Body of pancreas (tissue), 4 donors: ENCODE measurements at regions not wholly inside any gene's neighbourhood (a gene's known extent, or its start where the extent isn't known, plus 50 kb on each side); places are given as distances from the start of the nearest gene placed in this dataset.
"Not testable (repeated sequence)": the region's sequence is repeated elsewhere in the genome, so short reads cannot be mapped to it uniquely, and the experiment has no call there.

Experiments
- ATAC-seq: fragments of 150-250 bp; one replicate; pipeline ENCODE4 v1.9.1; 2016
- DNase-seq, 4 donors: peaks; one replicate each; pipeline ENCODE4 v3.0.0-alpha.2; 2019
- H3K27ac ChIP-seq, 4 donors: fragments of 200-600 bp; sonication (generic); 1 replicate in 3 of 4; 2 replicates in 1 of 4; pipeline versions ENCODE4 v1.5.1 to v1.6.1; 2016 to 2019; ENCODE audit warnings: mild to moderate bottlenecking in 1 of 4, mixed read lengths in 1 of 4, moderate library complexity in 1 of 4
- H3K27me3 ChIP-seq, 2 donors: fragments of 200-600 bp; sonication (generic); one replicate each; pipeline ENCODE4 v1.6.0; 2016; ENCODE audit warnings: mild to moderate bottlenecking in 1 of 2
- H3K36me3 ChIP-seq, 2 donors: fragments of 200-600 bp; sonication (generic); replicated peaks in 1 of 2; 2 replicates each; pipeline ENCODE4 v1.5.1; 2016; ENCODE audit warnings: low read depth in 2 of 2; ENCODE audit not compliant: insufficient read depth in 1 of 2
- H3K4me1 ChIP-seq: fragments of 200-600 bp; sonication (generic); one replicate; pipeline ENCODE4 v1.6.0; 2016
- H3K4me3 ChIP-seq, 2 donors: fragments of 200-600 bp; sonication (generic); 1 replicate in 1 of 2; 2 replicates in 1 of 2; pipeline ENCODE4 v1.5.1; 2016 to 2019
- H3K9me3 ChIP-seq, 3 donors: fragments of 200-600 bp; sonication (generic); 1 replicate in 2 of 3; 2 replicates in 1 of 3; pipeline ENCODE4 v1.5.1; 2016
- POLR2A ChIP-seq, 3 donors: fragments of 450-650 bp; IDR thresholded peaks; one replicate each; pipeline ENCODE4 v1.6.1; 2016; ENCODE audit warnings: antibody characterized with exemption in 3 of 3, mild to moderate bottlenecking in 2 of 3
- WGBS, 2 donors: methylation state at CpG; one replicate each; pipeline ENCODE4 v1.1.5; 2017; 5-methylcytosine and 5-hydroxymethylcytosine counted together
- intact Hi-C: fragments of 100-400 bp; cut with DNase I; formaldehyde crosslinking; loops from one replicate; pipeline ENCODE4 v1.15.1; 2023
- TF ChIP-seq, protein P1 (sequence below), 7 experiments: fragments of 450-650 bp in 4 of 7; fragments of 200-600 bp in 3 of 7; sonication (generic) in 3 of 7; IDR thresholded peaks; one replicate each; pipeline ENCODE4 v1.5.1; 2016 to 2019; ENCODE audit warnings: antibody characterized with exemption in 7 of 7

DNA sequence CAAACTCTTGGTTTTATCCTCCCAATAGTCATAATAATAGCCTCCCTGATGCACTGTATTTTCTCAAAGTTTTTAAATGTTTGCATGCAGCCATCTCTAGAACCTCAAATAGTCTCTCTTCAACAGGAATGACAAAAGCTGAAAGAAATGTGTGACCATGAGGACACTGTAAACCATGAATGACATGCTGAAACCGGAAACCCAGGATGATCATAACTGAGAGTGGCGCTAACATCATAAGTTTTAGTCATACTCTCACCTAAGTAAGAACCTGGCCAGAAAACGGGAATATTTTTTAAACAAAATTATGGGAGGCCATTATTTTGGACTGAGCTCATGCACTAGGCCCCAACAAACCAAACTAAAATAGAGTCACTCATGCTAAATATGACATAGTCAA is 278.4 kb upstream of the STXBP5 start:
- no peak for TF ChIP-seq POLR2A (IDR thresholded peaks at IDR 0.05)
- TF ChIP-seq, protein P1, sequence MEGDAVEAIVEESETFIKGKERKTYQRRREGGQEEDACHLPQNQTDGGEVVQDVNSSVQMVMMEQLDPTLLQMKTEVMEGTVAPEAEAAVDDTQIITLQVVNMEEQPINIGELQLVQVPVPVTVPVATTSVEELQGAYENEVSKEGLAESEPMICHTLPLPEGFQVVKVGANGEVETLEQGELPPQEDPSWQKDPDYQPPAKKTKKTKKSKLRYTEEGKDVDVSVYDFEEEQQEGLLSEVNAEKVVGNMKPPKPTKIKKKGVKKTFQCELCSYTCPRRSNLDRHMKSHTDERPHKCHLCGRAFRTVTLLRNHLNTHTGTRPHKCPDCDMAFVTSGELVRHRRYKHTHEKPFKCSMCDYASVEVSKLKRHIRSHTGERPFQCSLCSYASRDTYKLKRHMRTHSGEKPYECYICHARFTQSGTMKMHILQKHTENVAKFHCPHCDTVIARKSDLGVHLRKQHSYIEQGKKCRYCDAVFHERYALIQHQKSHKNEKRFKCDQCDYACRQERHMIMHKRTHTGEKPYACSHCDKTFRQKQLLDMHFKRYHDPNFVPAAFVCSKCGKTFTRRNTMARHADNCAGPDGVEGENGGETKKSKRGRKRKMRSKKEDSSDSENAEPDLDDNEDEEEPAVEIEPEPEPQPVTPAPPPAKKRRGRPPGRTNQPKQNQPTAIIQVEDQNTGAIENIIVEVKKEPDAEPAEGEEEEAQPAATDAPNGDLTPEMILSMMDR (IDR thresholded peaks at IDR 0.05), result no peak
- ATAC-seq, result no peak
- intact Hi-C loops, result no loop called here
- Histone ChIP-seq H3K27ac (no peak overlapping the region), H3K27me3 (no peaks in the 10 kb centered on the region), H3K9me3 (no peaks in the 10 kb centered on the region), H3K4me3 (no peak overlapping the region), H3K4me1 (no peaks in the 10 kb centered on the region), H3K36me3 (no peaks in the 10 kb centered on the region)
- DNase-seq, result no peak
- 89 to 92% methylated on average over 3 of the region's 3 CpGs for WGBS, 2 donors

DNA sequence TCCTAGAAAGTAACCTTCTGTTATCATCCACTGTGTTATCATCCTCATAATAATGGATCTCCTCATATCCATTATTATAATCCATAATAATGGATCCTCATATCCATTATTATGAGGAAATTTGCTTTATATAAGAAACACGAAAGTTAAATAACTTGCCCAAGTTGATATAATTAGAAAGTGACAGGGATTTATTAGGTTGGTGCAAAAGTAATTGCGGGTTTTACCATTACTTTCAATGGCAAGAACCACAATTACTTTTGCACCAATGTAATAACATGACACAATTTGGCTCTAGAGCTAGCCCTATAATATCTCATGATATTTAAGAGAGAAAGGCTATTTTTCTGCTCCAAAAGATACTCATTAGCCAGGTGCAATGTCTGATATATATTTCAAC is 275.7 kb upstream of the STXBP5 start:
- TF ChIP-seq POLR2A (IDR thresholded peaks at IDR 0.05), result no peak
- TF ChIP-seq, protein P1 (IDR thresholded peaks at IDR 0.05), result no peak
- Histone ChIP-seq H3K4me3 (no peak overlapping the region), H3K27me3 (no peaks in the 10 kb centered on the region), H3K36me3 (no peaks in the 10 kb centered on the region), H3K27ac (no peak overlapping the region), H3K9me3 (no peaks in the 10 kb centered on the region), H3K4me1 (no peaks in the 10 kb centered on the region)
- intact Hi-C loops, result no loop called here
- no peak for ATAC-seq
- 85 to 88% methylated on average over 2 of the region's 2 CpGs for WGBS, 2 donors
- no peak for DNase-seq

DNA sequence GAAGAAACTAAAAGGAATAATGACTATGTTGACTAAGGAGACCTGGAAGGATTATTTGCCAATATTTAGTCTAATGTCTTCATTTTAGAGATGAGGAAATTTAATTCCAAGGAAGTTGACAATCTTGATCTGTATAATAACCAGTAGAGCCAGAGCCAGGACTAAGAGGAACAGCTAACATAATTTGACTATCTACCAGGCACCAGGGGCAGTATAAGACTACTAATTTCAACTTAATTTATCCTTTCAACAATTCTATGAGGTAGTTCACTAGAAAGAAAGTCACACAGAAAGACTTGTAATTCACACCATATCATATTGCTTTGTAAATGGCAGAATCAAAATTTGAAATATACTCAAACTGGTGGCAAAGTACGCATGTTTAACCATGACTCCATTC is 273.0 kb upstream of the STXBP5 start:
- 91 to 100% methylated on average over 1 of the region's 1 CpG for WGBS, 2 donors
- no peak for ATAC-seq

DNA sequence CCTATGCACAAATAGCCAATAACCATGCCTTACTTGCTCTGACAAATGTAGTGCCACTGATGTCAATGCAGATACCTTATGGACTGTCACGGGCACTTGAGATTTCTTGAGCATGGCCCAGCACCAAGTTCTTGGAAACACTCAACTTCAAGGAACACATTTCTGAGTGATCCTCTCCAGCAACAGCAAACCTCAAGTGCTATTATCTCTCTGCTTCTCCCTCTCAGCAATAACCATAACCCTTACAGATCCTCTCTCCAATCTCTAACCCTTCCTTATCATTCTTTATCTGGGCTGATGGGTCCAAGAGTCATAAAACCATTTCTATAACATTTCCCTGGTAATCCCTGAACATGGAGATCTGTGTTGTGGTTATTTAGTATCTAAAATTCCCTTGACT is 266.9 kb upstream of the STXBP5 start:
- no peak overlapping the region for H3K27ac ChIP-seq
- no peaks in the 10 kb centered on the region for H3K36me3 ChIP-seq
- ATAC-seq (no peak), DNase-seq (no peak)
- H3K27me3 ChIP-seq, result no peaks in the 10 kb centered on the region
- no peaks in the 10 kb centered on the region for H3K9me3 ChIP-seq
- no peak overlapping the region for H3K4me3 ChIP-seq
- no peak for TF ChIP-seq POLR2A (IDR thresholded peaks at IDR 0.05)
- TF ChIP-seq, protein P1 (IDR thresholded peaks at IDR 0.05), result no peak
- no peaks in the 10 kb centered on the region for H3K4me1 ChIP-seq
- WGBS, 2 donors, result 91 to 94% methylated on average over 1 of the region's 1 CpG
- intact Hi-C loops, result no loop called here

More for the DNA sequence above, 273.0 kb upstream of the STXBP5 start:
- H3K27ac ChIP-seq, result no peak overlapping the region
- TF ChIP-seq, protein P1 (IDR thresholded peaks at IDR 0.05), result peak in 5 of 7 experiments; percentile 9 to 42 (median 30)
- no peak for TF ChIP-seq POLR2A (IDR thresholded peaks at IDR 0.05)
- DNase-seq, result no peak
- no peaks in the 10 kb centered on the region for H3K36me3 ChIP-seq
- no peak overlapping the region for H3K4me3 ChIP-seq
- H3K27me3 ChIP-seq, result no peaks in the 10 kb centered on the region
- H3K4me1 ChIP-seq, result no peaks in the 10 kb centered on the region
- intact Hi-C loops, result no loop called here
- no peaks in the 10 kb centered on the region for H3K9me3 ChIP-seq

DNA sequence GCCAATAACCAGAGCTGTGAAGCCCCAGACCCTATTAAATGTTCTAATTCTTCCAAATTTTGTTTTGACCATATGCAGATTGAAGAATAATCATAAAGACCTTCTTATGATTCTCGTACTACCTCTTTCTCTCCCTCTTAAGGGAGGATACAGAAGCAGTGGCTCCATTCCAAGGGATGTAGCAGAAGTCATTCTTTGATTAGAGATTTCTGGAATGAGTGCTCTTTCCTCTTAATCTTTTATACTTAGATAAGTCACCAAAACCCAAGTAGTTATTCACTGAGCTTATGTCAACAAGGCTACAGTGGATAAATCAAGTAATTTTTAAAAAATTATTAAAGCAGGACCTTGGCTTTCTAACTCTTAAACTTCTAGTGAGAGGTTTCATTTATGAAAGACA is 266.0 kb upstream of the STXBP5 start:
- Histone ChIP-seq H3K9me3 (no peaks in the 10 kb centered on the region), H3K4me1 (no peaks in the 10 kb centered on the region), H3K36me3 (no peaks in the 10 kb centered on the region), H3K27ac (no peak overlapping the region), H3K27me3 (no peaks in the 10 kb centered on the region), H3K4me3 (no peak overlapping the region)
- no peak for DNase-seq
- 79 to 81% methylated on average over 1 of the region's 1 CpG for WGBS, 2 donors
- no peak for ATAC-seq
- TF ChIP-seq, protein P1 (IDR thresholded peaks at IDR 0.05), result no peak
- no peak for TF ChIP-seq POLR2A (IDR thresholded peaks at IDR 0.05)
- intact Hi-C loops, result no loop called here

DNA sequence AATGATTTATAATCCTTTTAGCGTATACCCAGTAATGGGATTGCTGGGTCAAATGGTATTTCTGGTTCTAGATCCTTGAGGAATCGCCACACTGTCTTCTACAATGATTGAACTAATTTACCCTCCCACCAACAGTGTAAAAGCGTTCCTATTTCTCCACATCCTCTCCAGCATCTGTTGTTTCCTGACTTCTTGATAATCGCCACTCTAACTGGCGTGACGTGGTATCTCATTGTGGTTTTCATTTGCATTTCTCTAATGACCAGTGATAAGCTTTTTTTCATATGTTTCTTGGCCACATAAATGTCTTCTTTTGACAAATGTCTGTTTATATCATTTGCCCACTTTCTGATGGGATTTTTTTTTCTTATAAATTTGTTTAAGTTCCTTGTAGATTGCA is 264.8 kb upstream of the STXBP5 start:
- H3K27ac ChIP-seq, DNase-seq, H3K9me3 ChIP-seq, ATAC-seq, H3K36me3 ChIP-seq, intact Hi-C loops, H3K27me3 ChIP-seq, H3K4me3 ChIP-seq, H3K4me1 ChIP-seq: not testable (repeated sequence)
- 84 to 85% methylated on average over 6 of the region's 6 CpGs for WGBS, 2 donors
